Stomach smooth muscle (tissue), 2 donors: ENCODE measurements at regions not wholly inside any gene's neighbourhood (a gene's known extent, or its start where the extent isn't known, plus 50 kb on each side); places are given as distances from the start of the nearest gene placed in this dataset.
"Not testable (repeated sequence)": the region's sequence is repeated elsewhere in the genome, so short reads cannot be mapped to it uniquely, and the experiment has no call there.

ENCODE experiments used
- H3K27ac ChIP-seq: one replicate; pipeline ENCODE4 v1.7.0; 2013; ENCODE audit warnings: mild to moderate bottlenecking, low read length, inconsistent platforms
- H3K27me3 ChIP-seq, 2 donors: one replicate each; pipeline ENCODE4 v1.7.0; 2013; ENCODE audit warnings: low read length in 2 of 2; ENCODE audit not compliant: insufficient read depth in 2 of 2, control insufficient read depth in 1 of 2
- H3K36me3 ChIP-seq, 2 donors: one replicate each; pipeline ENCODE4 v1.7.0; 2013; ENCODE audit warnings: low read length in 2 of 2; ENCODE audit not compliant: control insufficient read depth in 2 of 2, insufficient read depth in 2 of 2
- H3K4me1 ChIP-seq: one replicate; pipeline ENCODE4 v1.7.0; 2013; ENCODE audit warnings: low read length; ENCODE audit not compliant: control insufficient read depth, insufficient read depth
- H3K4me3 ChIP-seq, 2 donors: one replicate each; pipeline ENCODE4 v1.7.0; 2013; ENCODE audit warnings: low read length in 2 of 2
- H3K9ac ChIP-seq, 2 donors: one replicate each; pipeline ENCODE4 v1.7.0; 2013; ENCODE audit warnings: low read length in 2 of 2, mild to moderate bottlenecking in 1 of 2
- H3K9me3 ChIP-seq, 2 donors: one replicate each; pipeline ENCODE4 v1.7.0; 2013; ENCODE audit warnings: low read length in 2 of 2; ENCODE audit not compliant: control insufficient read depth in 2 of 2
- donor health status: healthy.
- donor health status: Pancreatic carcinoma.

DNA sequence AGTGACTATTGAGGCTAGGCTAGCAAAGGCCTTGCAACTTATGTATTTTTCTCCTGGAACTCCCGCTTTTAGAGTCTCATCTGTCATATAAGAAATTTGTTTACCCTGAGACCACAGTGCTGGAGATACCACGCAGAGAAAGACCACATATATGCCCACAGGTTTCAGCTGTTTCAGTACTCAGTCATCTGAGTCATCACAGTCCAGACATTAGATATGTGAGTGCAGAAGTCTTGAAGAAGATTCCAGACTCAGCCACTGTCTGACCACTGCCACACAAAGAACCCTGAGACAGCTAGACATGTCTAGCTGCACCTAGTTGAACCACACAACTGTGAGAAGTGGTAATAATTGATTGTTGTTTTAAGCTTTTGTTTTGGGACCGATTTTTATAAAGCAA, 648.3 kb downstream of the EPM2A start:
- Histone ChIP-seq H3K4me3 (no peak overlapping the region), H3K9ac (no peak overlapping the region), H3K27ac (no peak overlapping the region), H3K9me3 (no peaks in the 10 kb centered on the region), H3K4me1 (no peaks in the 10 kb centered on the region), H3K36me3 (no peaks in the 10 kb centered on the region), H3K27me3 (no peaks in the 10 kb centered on the region)

GRCh38 chr6:145090801-145091585, 644.3 kb downstream of the EPM2A start:
- Histone ChIP-seq H3K36me3 (no peaks in the 10 kb centered on the region), H3K4me3 (no peak overlapping the region), H3K4me1 (no peaks in the 10 kb centered on the region), H3K27ac (no peak overlapping the region), H3K27me3 (no peaks in the 10 kb centered on the region), H3K9me3 (no peaks in the 10 kb centered on the region), H3K9ac (no peak overlapping the region)

DNA sequence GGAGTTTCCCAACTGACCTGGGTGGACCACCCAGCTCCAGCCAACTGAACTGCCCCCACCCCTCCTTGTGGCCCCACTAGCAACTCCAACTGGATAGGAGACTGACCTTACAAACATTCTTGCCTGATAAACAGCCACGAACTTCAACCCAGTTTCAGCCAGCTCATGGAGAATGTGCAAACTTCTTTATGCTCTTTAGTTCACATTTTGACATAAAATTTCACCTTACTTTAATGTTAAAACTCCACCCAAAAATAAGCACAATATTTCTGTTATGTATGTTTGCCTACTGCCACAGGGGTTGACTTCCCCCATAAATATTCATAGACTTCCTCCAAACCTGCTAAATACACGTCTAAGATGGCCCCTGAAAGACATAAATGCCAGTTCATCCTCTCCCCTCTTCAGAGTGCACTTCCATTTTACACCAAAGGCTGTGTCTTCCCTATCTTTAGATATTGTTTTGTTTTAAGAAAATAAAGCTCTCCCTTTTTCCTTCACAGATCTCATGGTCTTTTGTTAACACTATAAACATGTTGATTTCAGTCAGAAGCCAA, 643.7 kb downstream of the EPM2A start:
- no peak overlapping the region for H3K4me3 ChIP-seq
- no peaks in the 10 kb centered on the region for H3K27me3 ChIP-seq
- H3K36me3 ChIP-seq = no peaks in the 10 kb centered on the region
- H3K27ac ChIP-seq = no peak overlapping the region
- H3K9me3 ChIP-seq = no peaks in the 10 kb centered on the region
- H3K9ac ChIP-seq = no peak overlapping the region
- no peaks in the 10 kb centered on the region for H3K4me1 ChIP-seq

- no peaks in the 10 kb centered on the region for H3K4me1 ChIP-seq
- peaks cover 0 to 2% of the 10 kb centered on the region in 2 donors for H3K9me3 ChIP-seq
- H3K4me3 ChIP-seq = no peak overlapping the region
- no peak overlapping the region for H3K27ac ChIP-seq
- no peaks in the 10 kb centered on the region for H3K27me3 ChIP-seq
- H3K36me3 ChIP-seq = no peaks in the 10 kb centered on the region
- no peak overlapping the region for H3K9ac ChIP-seq
These were observed 642.8 kb downstream of the EPM2A start for GRCh38 chr6:145092554-145092953.

DNA sequence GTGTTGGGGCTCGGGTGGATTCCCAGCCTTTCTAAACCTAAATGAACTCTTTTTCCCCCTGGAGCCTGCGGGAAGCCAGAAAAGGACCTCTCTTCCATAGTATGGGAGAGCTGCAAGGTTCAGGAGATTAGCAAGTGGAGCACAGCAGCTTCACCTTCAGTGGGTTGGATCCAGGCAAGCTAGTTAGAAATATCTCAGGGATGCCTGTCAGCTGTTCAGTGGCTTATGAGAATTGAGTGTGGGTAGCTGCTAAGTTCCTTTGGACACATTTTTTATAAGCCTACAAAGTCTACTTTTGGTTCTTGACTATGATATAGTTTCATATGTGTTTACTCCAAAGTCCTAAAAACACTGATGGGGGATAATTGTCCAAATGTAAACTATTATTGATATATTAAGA, 642.1 kb downstream of the EPM2A start:
- Histone ChIP-seq H3K9me3 (peaks cover 0 to 2% of the 10 kb centered on the region in 2 donors), H3K27ac (no peak overlapping the region), H3K27me3 (no peaks in the 10 kb centered on the region), H3K4me3 (no peak overlapping the region), H3K9ac (no peak overlapping the region), H3K4me1 (no peaks in the 10 kb centered on the region), H3K36me3 (no peaks in the 10 kb centered on the region)

GRCh38 chr6:145096846-145097245, 638.5 kb downstream of the EPM2A start:
- Histone ChIP-seq H3K4me1 (no peaks in the 10 kb centered on the region), H3K27me3 (no peaks in the 10 kb centered on the region), H3K36me3 (no peaks in the 10 kb centered on the region), H3K4me3 (no peak overlapping the region), H3K27ac (no peak overlapping the region), H3K9me3 (peaks cover 0 to 2% of the 10 kb centered on the region in 2 donors), H3K9ac (no peak overlapping the region)

- not testable (repeated sequence) for H3K36me3 ChIP-seq, H3K9me3 ChIP-seq, H3K27ac ChIP-seq, H3K27me3 ChIP-seq, H3K4me3 ChIP-seq, H3K9ac ChIP-seq, H3K4me1 ChIP-seq
These were observed 637.2 kb downstream of the EPM2A start for GRCh38 chr6:145098127-145098526.

- Histone ChIP-seq H3K9ac (no peak overlapping the region), H3K9me3 (peaks cover 0 to 2% of the 10 kb centered on the region in 2 donors), H3K27ac (no peak overlapping the region), H3K4me1 (no peaks in the 10 kb centered on the region), H3K36me3 (no peaks in the 10 kb centered on the region), H3K27me3 (no peaks in the 10 kb centered on the region), H3K4me3 (no peak overlapping the region)
These were observed 635.6 kb downstream of the EPM2A start for GRCh38 chr6:145099713-145100112.

- Histone ChIP-seq H3K4me1 (no peaks in the 10 kb centered on the region), H3K36me3 (no peaks in the 10 kb centered on the region), H3K9me3 (no peaks in the 10 kb centered on the region), H3K9ac (no peak overlapping the region), H3K4me3 (no peak overlapping the region), H3K27ac (no peak overlapping the region), H3K27me3 (no peaks in the 10 kb centered on the region)
These were observed 625.2 kb downstream of the EPM2A start for GRCh38 chr6:145110109-145110508.

DNA sequence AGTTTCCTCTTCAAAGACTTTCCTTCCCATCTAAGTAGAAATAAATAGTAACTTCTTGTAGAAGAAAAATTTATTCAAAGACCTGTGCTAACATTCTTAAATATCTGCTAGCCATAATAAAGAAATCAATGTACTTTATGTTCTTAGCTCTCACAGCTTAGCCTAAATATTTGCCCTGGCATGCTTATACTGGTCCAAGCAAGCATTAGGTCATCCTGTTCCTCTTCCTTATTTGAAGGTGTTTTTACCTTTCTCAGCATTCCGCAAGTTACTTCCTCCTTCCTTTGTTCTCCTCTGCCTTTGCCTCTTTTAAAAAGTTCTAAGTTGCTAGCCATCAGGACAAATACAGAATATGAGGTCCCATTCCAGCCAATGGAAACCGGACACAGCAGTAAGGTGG, 623.9 kb downstream of the EPM2A start:
- not testable (repeated sequence) for H3K4me3 ChIP-seq, H3K9me3 ChIP-seq, H3K27ac ChIP-seq, H3K36me3 ChIP-seq, H3K9ac ChIP-seq, H3K27me3 ChIP-seq, H3K4me1 ChIP-seq

DNA sequence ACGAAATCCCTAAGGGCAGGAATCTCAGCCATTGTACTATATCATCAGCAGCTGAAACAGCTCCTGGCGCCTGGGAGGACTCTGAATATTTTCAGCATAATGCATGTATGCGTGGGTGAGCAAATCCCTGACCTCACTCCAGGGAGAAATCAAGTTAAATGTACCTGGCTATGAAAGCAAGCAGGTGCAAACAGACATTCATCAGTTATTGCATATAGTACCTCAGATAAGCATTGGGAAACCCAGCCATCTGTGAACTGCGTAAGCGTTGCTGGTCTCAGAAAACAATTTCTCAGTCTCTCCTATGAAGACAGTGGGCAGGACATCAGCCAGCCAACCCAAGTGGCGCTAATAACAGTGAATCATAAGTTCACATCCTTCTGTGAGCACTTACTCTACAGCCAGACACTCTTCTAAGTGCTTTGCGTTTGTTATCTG, 622.6 kb downstream of the EPM2A start:
- H3K9ac ChIP-seq = no peak overlapping the region
- H3K36me3 ChIP-seq = no peaks in the 10 kb centered on the region

More for the DNA sequence above, 622.6 kb downstream of the EPM2A start:
- no peaks in the 10 kb centered on the region for H3K4me1 ChIP-seq
- H3K9me3 ChIP-seq = no peaks in the 10 kb centered on the region
- no peaks in the 10 kb centered on the region for H3K27me3 ChIP-seq
- no peak overlapping the region for H3K4me3 ChIP-seq
- no peak overlapping the region for H3K27ac ChIP-seq
